Small intestine (tissue), 7 donors: ENCODE measurements at regions not wholly inside any gene's neighbourhood (a gene's known extent, or its start where the extent isn't known, plus 50 kb on each side); places are given as distances from the start of the nearest gene placed in this dataset.
"Not testable (repeated sequence)": the region's sequence is repeated elsewhere in the genome, so short reads cannot be mapped to it uniquely, and the experiment has no call there.

Experiments
- DNase-seq, 2 donors: peaks; one replicate each; pipeline versions ENCODE4 v3.0.0 to v3.0.0-alpha.2; 2013
- FAIRE-seq: peaks from 2 replicates; lab custom pipeline; 2012; peaks lifted over from hg19 to GRCh38; lab: Jason Lieb, UNC
- H3K27ac ChIP-seq, 3 donors: one replicate each; pipeline ENCODE4 v1.5.1; 2013; ENCODE audit warnings: low read length in 2 of 3, mild to moderate bottlenecking in 2 of 3, control low read depth in 1 of 3, inconsistent platforms in 1 of 3, low read depth in 1 of 3, moderate library complexity in 1 of 3
- H3K27me3 ChIP-seq, 3 donors: one replicate each; pipeline ENCODE4 v1.6.1; 2013; ENCODE audit warnings: low read length in 3 of 3, inconsistent platforms in 1 of 3; ENCODE audit not compliant: control insufficient read depth in 3 of 3, insufficient read depth in 3 of 3
- H3K36me3 ChIP-seq, 3 donors: one replicate each; pipeline ENCODE4 v1.6.1; 2013; ENCODE audit warnings: low read length in 3 of 3, inconsistent platforms in 1 of 3, low read depth in 1 of 3, mild to moderate bottlenecking in 1 of 3, moderate library complexity in 1 of 3; ENCODE audit not compliant: control insufficient read depth in 3 of 3, insufficient read depth in 2 of 3
- H3K4me1 ChIP-seq, 3 donors: one replicate each; pipeline ENCODE4 v1.6.1; 2013; ENCODE audit warnings: low read length in 2 of 3, inconsistent platforms in 1 of 3, low read depth in 1 of 3, mild to moderate bottlenecking in 1 of 3, moderate library complexity in 1 of 3; ENCODE audit not compliant: control insufficient read depth in 3 of 3, insufficient read depth in 2 of 3
- H3K4me3 ChIP-seq, 3 donors: one replicate each; pipeline ENCODE4 v1.5.1; 2013; ENCODE audit warnings: low read length in 3 of 3, control low read depth in 1 of 3, inconsistent platforms in 1 of 3, low read depth in 1 of 3, mild to moderate bottlenecking in 1 of 3, moderate library complexity in 1 of 3
- H3K9me3 ChIP-seq, 2 donors: one replicate each; pipeline ENCODE4 v1.6.1; 2013; ENCODE audit warnings: low read depth in 1 of 2, low read length in 1 of 2; ENCODE audit not compliant: control insufficient read depth in 2 of 2, insufficient read depth in 1 of 2
- WGBS, 3 donors: extraction: QIAGEN DNeasy Blood & Tissue Kit; methylation state at CpG; one replicate each; pipeline ENCODE4 v1.1.7; 2013; 5-methylcytosine and 5-hydroxymethylcytosine counted together
- donor health status: healthy with polysubstance abuse.
- donor health status: control.
- donor health status: control.
- donor health status: Bipolar disorder and iron deficiency.
- donor health status: healthy.

DNA sequence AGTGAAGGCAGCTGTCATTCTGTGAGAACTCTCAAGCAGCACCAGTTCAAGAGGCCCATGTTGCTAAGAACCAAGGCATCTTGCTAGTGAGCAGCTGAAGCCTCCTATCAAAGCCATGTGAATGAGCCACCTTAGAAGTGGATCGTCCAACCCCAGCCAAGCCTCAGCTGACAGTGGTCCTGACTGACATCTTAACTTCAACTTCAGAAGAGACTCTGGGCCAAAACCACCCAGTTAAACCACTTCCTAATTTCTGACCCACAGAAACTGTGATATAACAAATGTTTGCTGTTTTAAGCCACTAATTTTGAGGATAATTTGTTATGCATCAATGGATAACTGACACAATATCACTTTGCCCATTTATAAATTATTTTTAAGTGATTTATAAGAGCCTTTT is 256.0 kb downstream of the RPAP3 start:
- H3K36me3 ChIP-seq: no peaks in the 10 kb centered on the region
- H3K27me3 ChIP-seq: peaks cover 0 to 4% (median 0%) of the 10 kb centered on the region in 3 donors
- DNase-seq (no peak), FAIRE-seq (no peak)
- 64 to 88% (median 83%) methylated on average over 1 of the region's 1 CpG for WGBS, 3 donors
- H3K9me3 ChIP-seq: no peaks in the 10 kb centered on the region
- no peak overlapping the region for H3K27ac ChIP-seq
- H3K4me3 ChIP-seq: no peak overlapping the region
- H3K4me1 ChIP-seq: no peaks in the 10 kb centered on the region

DNA sequence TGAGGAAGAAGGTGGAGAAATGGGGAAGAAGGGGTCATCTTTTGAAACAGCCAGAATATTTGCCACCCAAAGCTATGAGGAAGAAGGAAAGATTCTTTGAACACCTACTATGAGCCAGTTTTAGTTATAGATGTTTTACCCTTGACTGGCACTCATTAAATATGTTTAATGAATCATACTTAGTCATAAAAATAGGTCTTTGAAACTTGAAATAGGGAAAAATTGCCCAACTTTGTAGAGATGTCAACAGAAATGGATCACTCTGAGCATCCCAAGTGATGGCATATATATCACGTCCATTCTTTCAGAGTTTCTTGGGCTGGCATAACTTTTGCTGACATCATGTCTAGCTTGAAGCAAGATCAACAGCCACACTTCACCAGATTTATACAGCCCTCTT is 263.5 kb downstream of the RPAP3 start:
- H3K9me3 ChIP-seq: peaks cover 0 to 11% of the 10 kb centered on the region in 2 donors
- H3K4me3 ChIP-seq: no peak overlapping the region
- FAIRE-seq: no peak
- no peak overlapping the region for H3K27ac ChIP-seq
- H3K4me1 ChIP-seq: no peaks in the 10 kb centered on the region
- 73 to 83% (median 73%) methylated on average over 1 of the region's 1 CpG for WGBS, 3 donors
- H3K27me3 ChIP-seq: no peaks in the 10 kb centered on the region
- no peaks in the 10 kb centered on the region for H3K36me3 ChIP-seq
- no peak for DNase-seq

DNA sequence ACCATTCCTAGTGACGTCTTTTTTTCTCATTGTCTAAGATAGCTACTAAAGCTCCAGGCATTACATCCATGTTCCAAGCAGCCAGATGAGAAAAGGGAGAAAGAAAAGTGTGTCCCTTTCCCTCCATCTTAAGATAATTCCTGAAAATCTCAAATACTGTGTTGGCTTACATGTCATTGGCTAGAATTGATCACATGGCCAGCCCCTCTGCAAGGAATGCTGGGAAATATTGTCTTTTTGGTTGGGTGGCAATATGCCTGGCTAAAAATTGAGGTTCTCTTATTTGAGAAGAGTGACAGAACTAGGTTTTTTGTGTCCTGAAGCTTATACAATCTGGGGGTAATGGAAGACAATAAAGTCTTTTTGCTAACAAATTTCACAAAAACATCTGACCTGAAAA is 264.3 kb downstream of the RPAP3 start:
- Histone ChIP-seq H3K9me3 (peaks cover 0 to 11% of the 10 kb centered on the region in 2 donors), H3K4me1 (no peaks in the 10 kb centered on the region), H3K27ac (no peak overlapping the region), H3K4me3 (no peak overlapping the region), H3K27me3 (no peaks in the 10 kb centered on the region), H3K36me3 (no peaks in the 10 kb centered on the region)
- no peak for DNase-seq
- WGBS, 3 donors: 77 to 92% (median 88%) methylated on average over 1 of the region's 1 CpG
- FAIRE-seq: no peak

DNA sequence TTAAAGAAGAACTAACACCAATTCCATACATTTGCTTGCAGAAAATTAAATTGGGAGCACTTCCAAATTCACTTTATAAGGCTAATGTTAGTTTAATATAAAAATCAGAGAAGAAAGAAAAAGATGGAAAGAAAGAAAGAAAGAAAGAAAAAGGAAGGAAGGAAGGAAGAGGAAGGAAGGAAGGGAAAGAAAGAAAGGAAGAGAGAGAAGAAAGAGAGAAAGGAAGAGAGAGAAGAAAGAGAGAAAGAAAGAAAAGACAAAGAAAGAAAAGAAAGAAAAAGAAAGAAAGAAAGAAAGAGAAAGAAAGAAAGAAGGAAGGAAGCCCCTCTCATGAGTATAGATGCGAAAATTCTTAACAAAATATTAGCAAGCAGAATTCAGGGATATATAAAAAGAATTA is 267.7 kb downstream of the RPAP3 start:
- 0 to 88% (median 63%) methylated on average over 1 of the region's 1 CpG for whole genome bisulfite sequencing, 3 donors
- H3K4me1 ChIP-seq: no peaks in the 10 kb centered on the region
- peaks cover 0 to 4% of the 10 kb centered on the region in 2 donors for H3K9me3 ChIP-seq
- FAIRE-seq (no peak), DNase-seq (no peak)
- H3K36me3 ChIP-seq: no peaks in the 10 kb centered on the region
- H3K27me3 ChIP-seq: no peaks in the 10 kb centered on the region
- no peak overlapping the region for H3K4me3 ChIP-seq
- H3K27ac ChIP-seq: no peak overlapping the region

DNA sequence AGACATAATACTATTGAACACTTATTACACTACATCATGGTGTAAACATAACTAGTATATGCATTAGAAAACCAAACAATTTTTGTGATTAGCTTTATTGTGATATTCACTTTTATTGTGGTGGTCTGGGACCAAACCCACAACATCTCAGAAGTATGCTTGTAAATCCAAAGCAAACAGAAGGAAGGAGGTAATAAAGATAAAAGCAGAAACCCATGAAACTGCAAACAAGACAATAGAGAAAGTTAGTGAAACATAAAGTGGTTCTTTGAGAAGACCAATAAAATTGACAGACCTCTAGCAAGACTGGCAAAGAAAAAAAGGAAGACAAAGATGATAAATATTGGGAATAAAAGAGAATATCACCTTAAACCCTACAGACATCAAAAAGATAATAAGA is 268.3 kb downstream of the RPAP3 start:
- H3K36me3 ChIP-seq: no peaks in the 10 kb centered on the region
- no peak for DNase-seq
- no peak for FAIRE-seq

DNA sequence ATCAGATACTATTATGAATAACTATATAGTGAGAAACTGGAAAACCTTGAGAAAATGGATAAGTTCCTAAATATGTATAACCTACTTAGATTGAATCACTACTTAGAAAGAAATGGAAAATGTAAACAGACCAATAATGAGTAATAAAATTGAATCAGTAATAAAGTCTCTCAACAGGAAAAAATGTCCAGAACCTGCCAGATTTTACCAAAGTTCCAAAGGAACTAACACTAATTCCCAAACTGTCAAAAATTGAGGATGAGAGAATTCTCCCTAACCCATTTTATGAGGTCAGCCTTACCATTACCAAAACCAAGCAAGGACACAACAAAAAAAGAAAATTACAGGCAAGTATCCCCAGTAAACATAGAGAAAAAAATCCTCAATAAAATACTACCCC is 272.0 kb downstream of the RPAP3 start:
- H3K4me3 ChIP-seq: no peak overlapping the region
- H3K36me3 ChIP-seq: no peaks in the 10 kb centered on the region
- H3K27ac ChIP-seq: no peak overlapping the region
- DNase-seq (no peak), FAIRE-seq (no peak)
- H3K27me3 ChIP-seq: no peaks in the 10 kb centered on the region
- H3K9me3 ChIP-seq: no peaks in the 10 kb centered on the region
- H3K4me1 ChIP-seq: no peaks in the 10 kb centered on the region

More for the DNA sequence above, 268.3 kb downstream of the RPAP3 start:
- Histone ChIP-seq H3K27me3 (no peaks in the 10 kb centered on the region), H3K9me3 (peaks cover 0 to 4% of the 10 kb centered on the region in 2 donors), H3K4me3 (no peak overlapping the region), H3K4me1 (no peaks in the 10 kb centered on the region), H3K27ac (no peak overlapping the region)

DNA sequence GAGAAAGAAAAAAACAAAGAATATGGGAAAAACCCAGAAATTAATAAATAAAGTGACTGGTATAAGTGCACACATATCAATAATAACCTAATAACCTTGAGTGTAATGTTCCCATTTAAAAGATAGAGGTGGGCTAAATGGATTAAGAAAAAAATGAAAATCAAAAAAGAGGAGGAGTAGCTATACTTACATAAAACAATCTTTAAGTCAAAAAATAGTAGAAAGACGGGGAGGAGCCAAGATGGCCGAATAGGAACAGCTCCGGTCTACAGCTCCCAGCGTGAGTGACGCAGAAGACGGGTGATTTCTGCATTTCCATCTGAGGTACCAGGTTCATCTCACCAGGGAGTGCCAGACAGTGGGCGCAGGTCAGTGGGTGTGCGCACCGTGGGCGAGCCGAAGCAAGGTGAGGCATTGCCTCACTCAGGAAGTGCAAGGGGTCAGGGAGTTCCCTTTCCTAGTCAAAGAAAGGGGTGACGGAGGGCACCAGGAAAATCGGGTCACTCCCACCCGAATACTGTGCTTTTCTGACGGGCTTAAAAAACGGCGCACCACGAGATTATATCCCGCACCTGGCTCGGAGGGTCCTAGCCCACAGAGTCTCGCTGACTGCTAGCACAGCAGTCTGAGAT is 279.0 kb downstream of the RPAP3 start:
- H3K4me3 ChIP-seq, H3K27me3 ChIP-seq, H3K9me3 ChIP-seq, DNase-seq, H3K36me3 ChIP-seq, H3K27ac ChIP-seq, FAIRE-seq, H3K4me1 ChIP-seq: not testable (repeated sequence)
- 88 to 91% (median 89%) methylated on average over 21 of the region's 21 CpGs for WGBS, 3 donors

DNA sequence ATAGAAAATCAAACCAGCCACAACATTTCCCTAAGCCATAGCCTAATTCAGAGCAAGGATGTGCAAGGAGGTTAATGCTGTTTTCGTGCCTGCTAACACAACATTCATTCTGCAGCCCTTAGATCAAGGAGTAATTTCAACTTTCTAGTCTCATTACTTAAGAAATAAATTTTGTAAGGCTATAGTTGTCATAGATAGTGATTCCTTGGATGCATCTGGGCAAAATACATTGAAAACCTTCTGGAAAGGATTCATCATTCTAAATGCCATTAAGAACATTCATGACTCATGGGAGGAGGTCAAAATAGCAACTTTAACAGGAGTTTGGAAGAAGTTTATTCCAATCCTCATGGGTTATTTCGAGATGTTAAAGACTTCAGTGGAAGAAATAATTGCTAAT is 283.2 kb downstream of the RPAP3 start:
- H3K36me3 ChIP-seq: no peaks in the 10 kb centered on the region
- H3K4me1 ChIP-seq: no peaks in the 10 kb centered on the region
- no peaks in the 10 kb centered on the region for H3K27me3 ChIP-seq
- H3K9me3 ChIP-seq: no peaks in the 10 kb centered on the region
- no peak for DNase-seq
- H3K4me3 ChIP-seq: no peak overlapping the region
- no peak for FAIRE-seq
- H3K27ac ChIP-seq: no peak overlapping the region
- 53 to 69% (median 68%) methylated on average over 2 of the region's 2 CpGs for WGBS, 3 donors

DNA sequence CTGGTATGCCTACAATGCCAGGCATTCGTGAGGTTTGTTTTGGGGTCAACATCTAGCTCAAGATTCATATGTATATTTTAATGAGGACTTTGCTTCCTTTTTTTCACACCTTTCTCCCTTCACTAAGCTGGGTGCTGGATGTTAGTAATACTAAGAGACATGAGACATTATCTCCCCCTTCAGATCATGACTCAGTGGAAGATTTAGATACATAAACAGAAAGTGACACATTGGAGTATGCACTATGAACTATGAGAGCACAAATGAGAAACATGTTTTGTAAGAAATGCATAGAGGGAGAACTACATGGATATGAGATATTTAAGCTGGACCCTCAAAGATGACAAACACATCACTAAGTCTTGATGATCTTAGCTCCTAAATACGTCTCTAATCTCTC is 286.3 kb downstream of the RPAP3 start:
- FAIRE-seq (no peak), DNase-seq (no peak)
- Histone ChIP-seq H3K9me3 (no peaks in the 10 kb centered on the region), H3K36me3 (no peaks in the 10 kb centered on the region), H3K4me1 (no peaks in the 10 kb centered on the region), H3K27me3 (no peaks in the 10 kb centered on the region), H3K4me3 (no peak overlapping the region), H3K27ac (no peak overlapping the region)
- 72 to 87% (median 79%) methylated on average over 2 of the region's 2 CpGs for WGBS, 3 donors
